Retinal pigment epithelial cell (primary cell): ENCODE measurements at regions not wholly inside any gene's neighbourhood (a gene's known extent, or its start where the extent isn't known, plus 50 kb on each side); places are given as distances from the start of the nearest gene placed in this dataset.

Experiments used
- DNase-seq: peaks from one replicate; pipeline ENCODE4 v3.0.0-alpha.2; 2010; ENCODE audit warnings: low read depth
- H3K4me3 ChIP-seq: 2 replicates; pipeline ENCODE4 v1.5.1; 2011; ENCODE audit warnings: mild to moderate bottlenecking, low read length, control low read depth, moderate library complexity
- CTCF ChIP-seq: conservative IDR thresholded peaks from 2 replicates; pipeline ENCODE4 v1.5.1; 2011; ENCODE audit warnings: low read depth, low read length, control low read depth, inconsistent platforms

GRCh38 chr6:1502041-1502440 is 107.7 kb upstream of the FOXC1 start:
- no peak overlapping the region for H3K4me3 ChIP-seq
- no peak for TF ChIP-seq CTCF
- DNase-seq: peak; percentile 76

DNA sequence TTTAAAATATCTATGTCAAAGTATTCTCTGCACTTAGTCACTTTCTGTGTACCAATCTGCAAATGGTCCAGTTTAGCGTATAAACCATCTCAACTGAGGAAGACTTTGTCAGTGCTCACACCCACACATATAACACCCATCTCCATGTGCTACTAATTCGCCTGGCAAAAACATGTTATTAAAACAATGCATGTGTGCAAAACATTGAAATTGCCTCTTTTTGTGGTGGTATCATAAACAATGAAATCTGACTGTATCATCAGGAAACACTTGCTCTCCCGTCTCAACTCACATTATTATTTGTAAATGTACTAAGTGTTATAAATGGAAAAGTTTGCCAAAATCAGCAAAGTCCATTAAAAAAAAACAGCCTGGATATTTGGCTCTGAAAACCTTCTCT is 105.9 kb upstream of the FOXC1 start:
- DNase-seq: no peak
- H3K4me3 ChIP-seq: no peak overlapping the region
- no peak for TF ChIP-seq CTCF

- no peak overlapping the region for H3K4me3 ChIP-seq
- TF ChIP-seq CTCF: no peak
Measured at GRCh38 chr6:1504465-1504864, 105.2 kb upstream of the FOXC1 start.

DNA sequence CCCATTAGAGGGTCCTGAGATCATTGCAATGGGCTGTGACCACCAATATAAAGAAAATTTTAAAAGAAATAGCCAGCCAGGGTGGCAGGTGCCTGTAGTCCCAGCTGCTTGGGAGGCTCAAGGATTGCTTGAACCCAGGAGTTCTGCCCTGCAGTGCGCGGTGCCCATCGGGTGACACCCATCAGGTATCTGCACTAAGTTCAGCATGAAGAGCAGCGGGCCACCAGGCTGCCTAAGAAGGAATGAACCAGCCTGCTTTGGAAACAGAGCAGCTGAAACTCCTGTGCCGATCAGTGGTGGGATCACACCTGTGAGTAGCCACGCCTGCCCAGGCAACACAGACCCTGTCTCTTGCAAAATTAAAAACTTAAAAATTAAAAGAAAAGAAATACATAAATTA is 102.5 kb upstream of the FOXC1 start:
- DNase-seq: no peak
- no peak for TF ChIP-seq CTCF
- H3K4me3 ChIP-seq: no peak overlapping the region

More at GRCh38 chr6:1504465-1504864, 105.2 kb upstream of the FOXC1 start:
- no peak for DNase-seq

DNA sequence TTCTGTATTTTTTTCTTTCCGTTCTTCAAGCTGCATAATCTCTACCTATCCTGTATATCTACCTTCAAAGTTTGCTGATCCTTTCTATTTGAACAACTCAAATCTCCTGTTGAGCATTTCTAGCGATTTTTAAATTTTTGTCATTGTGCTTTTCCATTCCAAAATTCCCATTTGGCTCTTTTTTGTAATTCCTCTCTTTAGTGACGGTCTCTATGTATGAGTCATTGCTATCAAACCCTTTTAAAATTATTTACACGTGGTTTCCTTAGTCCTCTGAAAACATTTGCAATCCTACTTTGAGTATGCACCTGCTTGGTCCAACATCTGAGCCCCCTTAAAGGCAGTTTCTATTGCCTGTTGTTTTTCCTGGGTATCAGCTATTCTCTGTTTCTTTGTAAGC is 100.5 kb upstream of the FOXC1 start:
- no peak for DNase-seq
- TF ChIP-seq CTCF: no peak
- no peak overlapping the region for H3K4me3 ChIP-seq

GRCh38 chr6:1510239-1510638 is 99.5 kb upstream of the FOXC1 start:
- no peak for TF ChIP-seq CTCF
- no peak for DNase-seq
- no peak overlapping the region for H3K4me3 ChIP-seq

GRCh38 chr6:1513215-1513780 is 96.4 kb upstream of the FOXC1 start:
- no peak overlapping the region for H3K4me3 ChIP-seq
- TF ChIP-seq CTCF: no peak
- no peak for DNase-seq
